ENCODE measurements at regions not wholly inside any gene's neighbourhood (a gene's known extent, or its start where the extent isn't known, plus 50 kb on each side); places are given as distances from the start of the nearest gene placed in this dataset.
A peak's percentile ranks its signal among the peaks of the same experiment; 100 is the strongest.
"Not testable (repeated sequence)": the region's sequence is repeated elsewhere in the genome, so short reads cannot be mapped to it uniquely, and the experiment has no call there.

GRCh38 chr21:35478161-35479064 is 429.3 kb upstream of the RUNX1 start:
- ATAC-seq = peak; percentile 31
- no peak for DNase-seq
- intact Hi-C loops (cut with micrococcal nuclease) = no loop called here

DNA sequence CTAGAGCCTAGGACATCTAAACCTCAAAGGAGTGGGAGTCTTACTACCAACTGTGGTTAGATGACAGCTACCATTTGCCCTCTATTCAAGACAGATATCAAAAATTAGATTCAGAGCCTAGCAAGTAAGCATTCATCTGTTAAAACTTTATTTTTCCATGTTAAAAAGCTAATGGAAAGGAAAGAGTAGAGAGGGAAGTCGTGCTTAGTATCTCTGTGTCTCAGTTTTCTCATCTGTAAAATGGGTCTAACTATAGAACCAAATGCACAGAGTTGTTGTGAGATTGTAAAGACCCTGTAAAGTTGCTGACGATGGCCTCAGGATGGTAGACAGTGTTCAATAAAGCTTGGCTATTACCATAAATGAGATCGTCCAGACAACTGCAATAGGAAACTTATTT is 428.5 kb upstream of the RUNX1 start:
- DNase-seq = no peak
- ATAC-seq = no peak
- intact Hi-C loops (cut with micrococcal nuclease) = no loop called here

DNA sequence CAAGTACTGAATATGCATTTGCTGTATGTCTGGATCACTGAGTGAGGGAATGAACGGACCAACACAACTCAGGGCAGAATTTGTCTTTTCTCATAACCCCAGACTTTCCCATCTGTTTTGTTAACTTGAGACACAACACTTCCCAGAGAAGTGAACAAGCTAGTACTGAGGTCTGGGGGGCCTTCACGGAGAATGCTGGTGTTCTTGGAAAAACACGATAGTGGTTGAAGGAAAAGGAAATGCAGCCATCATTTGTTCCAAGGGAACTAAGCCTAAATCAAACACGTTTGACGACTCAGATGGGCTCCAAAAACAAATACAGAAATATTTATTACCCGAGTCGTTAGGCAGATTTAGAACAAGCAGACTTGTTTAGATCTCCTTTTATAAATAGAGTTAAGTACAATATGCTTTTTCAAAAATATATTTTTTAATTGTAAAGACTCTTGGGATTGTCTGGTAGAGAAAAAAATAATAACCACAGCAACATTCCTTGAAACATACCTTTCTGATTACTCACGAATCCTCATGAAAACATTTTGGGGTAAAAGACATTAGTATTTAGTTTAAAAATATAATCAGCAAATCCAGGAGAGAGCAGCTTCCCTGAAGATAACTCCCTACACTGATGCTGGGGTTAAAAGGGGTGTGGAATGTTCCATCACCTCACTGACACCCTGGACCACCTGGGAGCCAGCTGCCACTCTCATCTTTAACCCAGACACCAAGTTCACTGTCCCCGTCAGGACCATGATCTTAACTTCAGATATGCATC is 427.7 kb upstream of the RUNX1 start:
- ATAC-seq (no peak), DNase-seq (no peak)
- intact Hi-C loops (cut with micrococcal nuclease) = no loop called here

- ATAC-seq = peak; percentile 48
- no peak for DNase-seq
- intact Hi-C loops (cut with micrococcal nuclease) = no loop called here
Measured at GRCh38 chr21:35475762-35476161, 426.7 kb upstream of the RUNX1 start.

GRCh38 chr21:35475009-35475408 is 425.9 kb upstream of the RUNX1 start:
- DNase-seq = no peak
- intact Hi-C loops (cut with micrococcal nuclease) = no loop called here
- ATAC-seq = peak; percentile 61

GRCh38 chr21:35473496-35473895 is 424.4 kb upstream of the RUNX1 start:
- intact Hi-C loops (cut with micrococcal nuclease) = no loop called here
- DNase-seq = no peak
- no peak for ATAC-seq

- DNase-seq (no peak), ATAC-seq (no peak)
- intact Hi-C loops (cut with micrococcal nuclease) = no loop called here
Measured at GRCh38 chr21:35470522-35470921, 421.4 kb upstream of the RUNX1 start.

DNA sequence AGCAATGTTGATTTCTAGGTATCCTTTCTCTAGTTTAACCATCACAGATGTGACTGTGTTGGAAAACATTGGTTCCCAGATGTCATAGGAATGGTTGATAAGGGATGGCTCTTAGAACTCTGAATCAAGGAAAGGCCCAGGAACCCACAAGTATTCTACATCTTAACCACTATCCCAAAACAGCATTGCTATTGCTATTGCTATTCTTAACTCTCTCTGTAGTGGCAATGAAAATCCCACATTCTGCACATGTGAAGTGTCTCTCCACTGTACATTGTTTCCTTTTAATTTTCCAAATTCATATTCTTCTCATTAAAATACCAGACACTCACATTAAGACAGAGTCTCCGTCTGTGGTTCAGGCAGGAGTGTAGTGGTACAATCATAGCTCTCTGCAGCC is 420.4 kb upstream of the RUNX1 start:
- DNase-seq (no peak), ATAC-seq (no peak)
- intact Hi-C loops (cut with micrococcal nuclease) = no loop called here

DNA sequence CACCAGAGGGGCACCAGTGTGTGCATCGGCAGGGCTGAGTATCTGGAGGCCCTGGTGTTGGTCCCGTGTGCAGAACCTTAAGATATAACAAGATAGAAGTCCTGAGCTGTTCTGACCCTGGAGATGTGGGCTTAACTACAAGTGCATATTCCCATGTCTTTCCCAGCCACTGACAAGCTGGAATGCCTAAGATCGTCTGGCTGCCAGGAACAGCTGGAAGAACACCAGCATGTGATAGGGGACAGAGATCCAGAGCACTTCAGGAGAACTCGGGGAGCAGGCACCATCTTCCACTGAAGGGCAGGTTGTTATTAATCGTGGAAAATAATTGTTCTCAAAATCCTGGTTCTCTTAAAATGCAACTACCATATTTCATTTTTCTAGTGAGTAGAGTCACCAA is 419.9 kb upstream of the RUNX1 start:
- ATAC-seq (no peak), DNase-seq (no peak)
- intact Hi-C loops (cut with micrococcal nuclease) = no loop called here

GRCh38 chr21:35467566-35467965 is 418.5 kb upstream of the RUNX1 start:
- DNase-seq (no peak), ATAC-seq (no peak)
- intact Hi-C loops (cut with micrococcal nuclease) = no loop called here

- ATAC-seq; intact Hi-C loops (cut with micrococcal nuclease); DNase-seq: not testable (repeated sequence)
Measured at GRCh38 chr21:35466681-35467080, 417.6 kb upstream of the RUNX1 start.

- DNase-seq (no peak), ATAC-seq (peak; percentile 29)
- intact Hi-C loops (cut with micrococcal nuclease) = no loop called here
Measured at GRCh38 chr21:35465741-35466140, 416.6 kb upstream of the RUNX1 start.

GRCh38 chr21:35461700-35462099 is 412.6 kb upstream of the RUNX1 start:
- DNase-seq = no peak
- intact Hi-C loops (cut with micrococcal nuclease) = no loop called here
- ATAC-seq = no peak

GRCh38 chr21:35460441-35460840 is 411.3 kb upstream of the RUNX1 start:
- ATAC-seq (no peak), DNase-seq (no peak)
- intact Hi-C loops (cut with micrococcal nuclease) = no loop called here

- no peak for ATAC-seq
- no peak for DNase-seq
- intact Hi-C loops (cut with micrococcal nuclease) = no loop called here
Measured at GRCh38 chr21:35458405-35458804, 409.3 kb upstream of the RUNX1 start.

- DNase-seq = no peak
- intact Hi-C loops (cut with micrococcal nuclease) = no loop called here
- ATAC-seq = no peak
Measured at GRCh38 chr21:35457097-35457804, 408.1 kb upstream of the RUNX1 start.

DNA sequence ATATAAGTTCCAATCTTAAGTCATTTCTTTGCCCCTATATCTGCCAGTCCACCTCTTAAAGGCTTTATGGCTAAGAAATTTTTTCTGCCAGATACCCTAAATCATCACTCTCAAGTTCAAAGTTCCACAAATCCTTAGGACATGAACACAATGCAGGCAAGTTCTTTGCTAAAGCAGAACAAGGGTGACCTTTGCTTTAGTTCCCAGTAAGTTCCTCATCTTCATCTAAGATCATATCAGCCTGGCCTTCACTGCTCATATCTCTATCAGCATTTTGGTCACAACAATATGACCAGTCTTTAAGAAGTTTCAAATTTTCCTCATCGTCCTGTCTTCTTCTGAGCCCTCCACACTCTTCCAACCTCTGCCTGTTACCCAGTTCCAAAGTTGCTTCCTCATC is 402.2 kb upstream of the RUNX1 start:
- DNase-seq (no peak), ATAC-seq (no peak)
- intact Hi-C loops (cut with micrococcal nuclease) = no loop called here

GRCh38 chr21:35450830-35451229 is 401.7 kb upstream of the RUNX1 start:
- ATAC-seq (no peak), DNase-seq (no peak)
- intact Hi-C loops (cut with micrococcal nuclease) = no loop called here

- intact Hi-C loops (cut with micrococcal nuclease) = no loop called here
- DNase-seq (no peak), ATAC-seq (no peak)
Measured at GRCh38 chr21:35449846-35450245, 400.7 kb upstream of the RUNX1 start.
